HK-2 (cell line): ENCODE measurements at regions not wholly inside any gene's neighbourhood (a gene's known extent, or its start where the extent isn't known, plus 50 kb on each side); places are given as distances from the start of the nearest gene placed in this dataset.
A peak's percentile ranks its signal among the peaks of the same experiment; 100 is the strongest.
"Not testable (repeated sequence)": the region's sequence is repeated elsewhere in the genome, so short reads cannot be mapped to it uniquely, and the experiment has no call there.

Experiments
- DNase-seq: peaks from one replicate; pipeline ENCODE4 v3.0.0-alpha.2; 2018; ENCODE audit not compliant: unreplicated experiment

- no peak for DNase-seq
These were observed 56.2 kb downstream of the PABPC4L start for GRCh38 chr4:134145369-134145768.

- DNase-seq = no peak
These were observed 57.3 kb downstream of the PABPC4L start for GRCh38 chr4:134144337-134144736.

- no peak for DNase-seq
These were observed 59.9 kb downstream of the PABPC4L start for GRCh38 chr4:134141728-134142127.

GRCh38 chr4:134139188-134139587 is 62.4 kb downstream of the PABPC4L start:
- no peak for DNase-seq

- no peak for DNase-seq
These were observed 69.4 kb downstream of the PABPC4L start for GRCh38 chr4:134132086-134132783.

- no peak for DNase-seq
These were observed 74.6 kb downstream of the PABPC4L start for GRCh38 chr4:134126955-134127354.

- DNase-seq = no peak
These were observed 75.5 kb downstream of the PABPC4L start for GRCh38 chr4:134126000-134126560.

- no peak for DNase-seq
These were observed 78.7 kb downstream of the PABPC4L start for GRCh38 chr4:134122903-134123302.

- DNase-seq = no peak
These were observed 84.0 kb downstream of the PABPC4L start for GRCh38 chr4:134117392-134118183.

- DNase-seq = no peak
These were observed 111.7 kb downstream of the PABPC4L start for GRCh38 chr4:134089885-134090284.

GRCh38 chr4:134085496-134085895 is 116.1 kb downstream of the PABPC4L start:
- no peak for DNase-seq

GRCh38 chr4:134079085-134079484 is 122.5 kb downstream of the PABPC4L start:
- DNase-seq = not testable (repeated sequence)

GRCh38 chr4:134078230-134078914 is 123.2 kb downstream of the PABPC4L start:
- DNase-seq = no peak

GRCh38 chr4:134073711-134074110 is 127.9 kb downstream of the PABPC4L start:
- no peak for DNase-seq

- no peak for DNase-seq
These were observed 129.5 kb downstream of the PABPC4L start for GRCh38 chr4:134072137-134072536.

- DNase-seq = no peak
These were observed 131.4 kb downstream of the PABPC4L start for GRCh38 chr4:134070174-134070573.

GRCh38 chr4:134057356-134057755 is 144.2 kb downstream of the PABPC4L start:
- no peak for DNase-seq

- DNase-seq = not testable (repeated sequence)
These were observed 155.4 kb downstream of the PABPC4L start for GRCh38 chr4:134046221-134046620.

- DNase-seq = no peak
These were observed 156.2 kb downstream of the PABPC4L start for GRCh38 chr4:134045411-134045810.

- DNase-seq = no peak
These were observed 158.3 kb downstream of the PABPC4L start for GRCh38 chr4:134043266-134043665.

GRCh38 chr4:134028421-134028820 is 173.2 kb downstream of the PABPC4L start:
- no peak for DNase-seq

GRCh38 chr4:134027931-134028330 is 173.7 kb downstream of the PABPC4L start:
- peak; percentile 8 for DNase-seq
